ENCODE measurements at regions not wholly inside any gene's neighbourhood (a gene's known extent, or its start where the extent isn't known, plus 50 kb on each side); places are given as distances from the start of the nearest gene placed in this dataset.
"Not testable (repeated sequence)": the region's sequence is repeated elsewhere in the genome, so short reads cannot be mapped to it uniquely, and the experiment has no call there.

GRCh38 chr2:91463007-91463406, 2771.5 kb downstream of the RPIA start:
- not testable (repeated sequence) for H3K4me3 ChIP-seq (ENCODE audit: low read length); H3K27ac ChIP-seq (ENCODE audit: low read length); H3K36me3 ChIP-seq (ENCODE audit: control insufficient read depth, insufficient read depth, low read length); DNase-seq; H3K9me3 ChIP-seq (ENCODE audit: control insufficient read depth, low read depth, low read length); H3K4me1 ChIP-seq (ENCODE audit: control insufficient read depth, insufficient read depth, low read length); H3K27me3 ChIP-seq (ENCODE audit: control insufficient read depth, insufficient read depth, low read length)
- no CpG with 5 or more reads among the region's 2 CpGs for WGBS (ENCODE audit: insufficient coverage, low lambda C conversion rate)

- not testable (repeated sequence) for H3K9me3 ChIP-seq (ENCODE audit: control insufficient read depth, low read depth, low read length); H3K27me3 ChIP-seq (ENCODE audit: control insufficient read depth, insufficient read depth, low read length); H3K36me3 ChIP-seq (ENCODE audit: control insufficient read depth, insufficient read depth, low read length); H3K4me1 ChIP-seq (ENCODE audit: control insufficient read depth, insufficient read depth, low read length); DNase-seq; H3K4me3 ChIP-seq (ENCODE audit: low read length); H3K27ac ChIP-seq (ENCODE audit: low read length)
- 32% methylated on average over 1 of the region's 1 CpG for WGBS (ENCODE audit: insufficient coverage, low lambda C conversion rate)
Measured at GRCh38 chr2:91466780-91467363, 2775.4 kb downstream of the RPIA start.

GRCh38 chr2:91476244-91476935, 2784.9 kb downstream of the RPIA start:
- H3K4me3 ChIP-seq (ENCODE audit: low read length); H3K27ac ChIP-seq (ENCODE audit: low read length); H3K4me1 ChIP-seq (ENCODE audit: control insufficient read depth, insufficient read depth, low read length); H3K36me3 ChIP-seq (ENCODE audit: control insufficient read depth, insufficient read depth, low read length): not testable (repeated sequence)
- DNase-seq, result peak in 1 of 2 donors; percentile 4
- WGBS (ENCODE audit: insufficient coverage, low lambda C conversion rate), result 13% methylated on average over 2 of the region's 2 CpGs
- Histone ChIP-seq H3K9me3 (ENCODE audit: control insufficient read depth, low read depth, low read length) (peaks cover 11% of the 10 kb centered on the region), H3K27me3 (ENCODE audit: control insufficient read depth, insufficient read depth, low read length) (peaks cover 30% of the 10 kb centered on the region)

GRCh38 chr2:91476936-91477246, 2785.4 kb downstream of the RPIA start:
- peaks cover 11% of the 10 kb centered on the region for H3K9me3 ChIP-seq (ENCODE audit: control insufficient read depth, low read depth, low read length)
- WGBS (ENCODE audit: insufficient coverage, low lambda C conversion rate), result 0% methylated on average over 4 of the region's 25 CpGs
- H3K4me1 ChIP-seq (ENCODE audit: control insufficient read depth, insufficient read depth, low read length); H3K4me3 ChIP-seq (ENCODE audit: low read length); DNase-seq; H3K27ac ChIP-seq (ENCODE audit: low read length); H3K36me3 ChIP-seq (ENCODE audit: control insufficient read depth, insufficient read depth, low read length): not testable (repeated sequence)
- peaks cover 33% of the 10 kb centered on the region for H3K27me3 ChIP-seq (ENCODE audit: control insufficient read depth, insufficient read depth, low read length)

- not testable (repeated sequence) for DNase-seq; H3K36me3 ChIP-seq (ENCODE audit: control insufficient read depth, insufficient read depth, low read length); H3K4me1 ChIP-seq (ENCODE audit: control insufficient read depth, insufficient read depth, low read length); H3K27ac ChIP-seq (ENCODE audit: low read length)
- 10% methylated on average over 2 of the region's 51 CpGs for WGBS (ENCODE audit: insufficient coverage, low lambda C conversion rate)
- peak overlapping the region; percentile 33 for H3K4me3 ChIP-seq (ENCODE audit: low read length)
- peaks cover 11% of the 10 kb centered on the region for H3K9me3 ChIP-seq (ENCODE audit: control insufficient read depth, low read depth, low read length)
- H3K27me3 ChIP-seq (ENCODE audit: control insufficient read depth, insufficient read depth, low read length), result peaks cover 33% of the 10 kb centered on the region
Measured at GRCh38 chr2:91477291-91477690, 2785.8 kb downstream of the RPIA start.

GRCh38 chr2:91477731-91478672, 2786.5 kb downstream of the RPIA start:
- Histone ChIP-seq H3K9me3 (ENCODE audit: control insufficient read depth, low read depth, low read length) (peaks cover 11% of the 10 kb centered on the region), H3K4me3 (ENCODE audit: low read length) (peak overlapping the region; percentile 33), H3K4me1 (ENCODE audit: control insufficient read depth, insufficient read depth, low read length) (peaks cover 9% of the 10 kb centered on the region), H3K36me3 (ENCODE audit: control insufficient read depth, insufficient read depth, low read length) (no peaks in the 10 kb centered on the region), H3K27ac (ENCODE audit: low read length) (no peak overlapping the region), H3K27me3 (ENCODE audit: control insufficient read depth, insufficient read depth, low read length) (peaks cover 33% of the 10 kb centered on the region)
- 3% methylated on average over 39 of the region's 123 CpGs for WGBS (ENCODE audit: insufficient coverage, low lambda C conversion rate)
- peak; percentile 9 to 60 for DNase-seq

GRCh38 chr2:91478851-91479718, 2787.6 kb downstream of the RPIA start:
- H3K36me3 ChIP-seq (ENCODE audit: control insufficient read depth, insufficient read depth, low read length); H3K4me1 ChIP-seq (ENCODE audit: control insufficient read depth, insufficient read depth, low read length); H3K27ac ChIP-seq (ENCODE audit: low read length): not testable (repeated sequence)
- Histone ChIP-seq H3K27me3 (ENCODE audit: control insufficient read depth, insufficient read depth, low read length) (peaks cover 33% of the 10 kb centered on the region), H3K9me3 (ENCODE audit: control insufficient read depth, low read depth, low read length) (peaks cover 11% of the 10 kb centered on the region), H3K4me3 (ENCODE audit: low read length) (peak overlapping the region; percentile 33)
- peak in 1 of 2 donors; percentile 11 for DNase-seq
- WGBS (ENCODE audit: insufficient coverage, low lambda C conversion rate), result 3% methylated on average over 6 of the region's 70 CpGs

GRCh38 chr2:91485226-91485625, 2793.8 kb downstream of the RPIA start:
- H3K27me3 ChIP-seq (ENCODE audit: control insufficient read depth, insufficient read depth, low read length); H3K9me3 ChIP-seq (ENCODE audit: control insufficient read depth, low read depth, low read length); H3K36me3 ChIP-seq (ENCODE audit: control insufficient read depth, insufficient read depth, low read length); H3K4me3 ChIP-seq (ENCODE audit: low read length); H3K27ac ChIP-seq (ENCODE audit: low read length); DNase-seq; H3K4me1 ChIP-seq (ENCODE audit: control insufficient read depth, insufficient read depth, low read length): not testable (repeated sequence)
- WGBS (ENCODE audit: insufficient coverage, low lambda C conversion rate), result no CpG with 5 or more reads among the region's 4 CpGs

GRCh38 chr2:91497129-91498064, 2805.9 kb downstream of the RPIA start:
- not testable (repeated sequence) for H3K4me3 ChIP-seq (ENCODE audit: low read length); H3K27me3 ChIP-seq (ENCODE audit: control insufficient read depth, insufficient read depth, low read length); H3K36me3 ChIP-seq (ENCODE audit: control insufficient read depth, insufficient read depth, low read length); H3K27ac ChIP-seq (ENCODE audit: low read length); H3K4me1 ChIP-seq (ENCODE audit: control insufficient read depth, insufficient read depth, low read length); DNase-seq
- 86% methylated on average over 1 of the region's 18 CpGs for WGBS (ENCODE audit: insufficient coverage, low lambda C conversion rate)
- H3K9me3 ChIP-seq (ENCODE audit: control insufficient read depth, low read depth, low read length), result peaks cover 21% of the 10 kb centered on the region
